ENCODE measurements at regions not wholly inside any gene's neighbourhood (a gene's known extent, or its start where the extent isn't known, plus 50 kb on each side); places are given as distances from the start of the nearest gene placed in this dataset.
"Not testable (repeated sequence)": the region's sequence is repeated elsewhere in the genome, so short reads cannot be mapped to it uniquely, and the experiment has no call there.

DNA sequence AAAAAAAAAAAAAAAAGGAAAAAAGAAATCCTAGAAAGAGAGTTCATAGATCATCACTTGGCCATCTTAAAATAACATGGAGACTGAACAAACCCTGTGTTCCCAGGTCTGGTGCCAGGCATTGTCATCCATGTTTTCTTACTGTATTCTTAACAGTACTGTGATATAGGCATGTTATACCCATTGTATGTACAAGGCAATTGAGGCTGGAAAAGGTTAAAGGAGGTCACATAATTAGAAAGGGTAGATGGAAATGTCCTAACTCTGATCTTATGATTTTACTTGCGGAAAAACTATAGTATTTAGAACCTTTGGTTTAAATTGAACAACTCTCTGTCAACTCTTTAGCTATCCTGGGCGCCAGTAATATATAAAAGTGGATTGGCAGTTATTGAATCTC is 478.2 kb upstream of the RGS6 start:
- TF ChIP-seq, protein P1, sequence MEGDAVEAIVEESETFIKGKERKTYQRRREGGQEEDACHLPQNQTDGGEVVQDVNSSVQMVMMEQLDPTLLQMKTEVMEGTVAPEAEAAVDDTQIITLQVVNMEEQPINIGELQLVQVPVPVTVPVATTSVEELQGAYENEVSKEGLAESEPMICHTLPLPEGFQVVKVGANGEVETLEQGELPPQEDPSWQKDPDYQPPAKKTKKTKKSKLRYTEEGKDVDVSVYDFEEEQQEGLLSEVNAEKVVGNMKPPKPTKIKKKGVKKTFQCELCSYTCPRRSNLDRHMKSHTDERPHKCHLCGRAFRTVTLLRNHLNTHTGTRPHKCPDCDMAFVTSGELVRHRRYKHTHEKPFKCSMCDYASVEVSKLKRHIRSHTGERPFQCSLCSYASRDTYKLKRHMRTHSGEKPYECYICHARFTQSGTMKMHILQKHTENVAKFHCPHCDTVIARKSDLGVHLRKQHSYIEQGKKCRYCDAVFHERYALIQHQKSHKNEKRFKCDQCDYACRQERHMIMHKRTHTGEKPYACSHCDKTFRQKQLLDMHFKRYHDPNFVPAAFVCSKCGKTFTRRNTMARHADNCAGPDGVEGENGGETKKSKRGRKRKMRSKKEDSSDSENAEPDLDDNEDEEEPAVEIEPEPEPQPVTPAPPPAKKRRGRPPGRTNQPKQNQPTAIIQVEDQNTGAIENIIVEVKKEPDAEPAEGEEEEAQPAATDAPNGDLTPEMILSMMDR (IDR thresholded peaks at IDR 0.05; ENCODE audit: insufficient read depth, low read length): no peak
- no peak for TF ChIP-seq SPI1 (IDR thresholded peaks at IDR 0.05; ENCODE audit: borderline replicate concordance, low read depth)
- TF ChIP-seq, protein P2, sequence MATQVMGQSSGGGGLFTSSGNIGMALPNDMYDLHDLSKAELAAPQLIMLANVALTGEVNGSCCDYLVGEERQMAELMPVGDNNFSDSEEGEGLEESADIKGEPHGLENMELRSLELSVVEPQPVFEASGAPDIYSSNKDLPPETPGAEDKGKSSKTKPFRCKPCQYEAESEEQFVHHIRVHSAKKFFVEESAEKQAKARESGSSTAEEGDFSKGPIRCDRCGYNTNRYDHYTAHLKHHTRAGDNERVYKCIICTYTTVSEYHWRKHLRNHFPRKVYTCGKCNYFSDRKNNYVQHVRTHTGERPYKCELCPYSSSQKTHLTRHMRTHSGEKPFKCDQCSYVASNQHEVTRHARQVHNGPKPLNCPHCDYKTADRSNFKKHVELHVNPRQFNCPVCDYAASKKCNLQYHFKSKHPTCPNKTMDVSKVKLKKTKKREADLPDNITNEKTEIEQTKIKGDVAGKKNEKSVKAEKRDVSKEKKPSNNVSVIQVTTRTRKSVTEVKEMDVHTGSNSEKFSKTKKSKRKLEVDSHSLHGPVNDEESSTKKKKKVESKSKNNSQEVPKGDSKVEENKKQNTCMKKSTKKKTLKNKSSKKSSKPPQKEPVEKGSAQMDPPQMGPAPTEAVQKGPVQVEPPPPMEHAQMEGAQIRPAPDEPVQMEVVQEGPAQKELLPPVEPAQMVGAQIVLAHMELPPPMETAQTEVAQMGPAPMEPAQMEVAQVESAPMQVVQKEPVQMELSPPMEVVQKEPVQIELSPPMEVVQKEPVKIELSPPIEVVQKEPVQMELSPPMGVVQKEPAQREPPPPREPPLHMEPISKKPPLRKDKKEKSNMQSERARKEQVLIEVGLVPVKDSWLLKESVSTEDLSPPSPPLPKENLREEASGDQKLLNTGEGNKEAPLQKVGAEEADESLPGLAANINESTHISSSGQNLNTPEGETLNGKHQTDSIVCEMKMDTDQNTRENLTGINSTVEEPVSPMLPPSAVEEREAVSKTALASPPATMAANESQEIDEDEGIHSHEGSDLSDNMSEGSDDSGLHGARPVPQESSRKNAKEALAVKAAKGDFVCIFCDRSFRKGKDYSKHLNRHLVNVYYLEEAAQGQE (IDR thresholded peaks at IDR 0.05; ENCODE audit: insufficient replicate concordance, low read depth): no peak
- TF ChIP-seq POLR2AphosphoS5 (IDR thresholded peaks at IDR 0.05; ENCODE audit: low read depth): no peak
- no peak for TF ChIP-seq GABPA (IDR thresholded peaks at IDR 0.05; ENCODE audit: low read depth)
- no peak for DNase-seq (ENCODE audit: low read depth in 1 of 2, low spot score in 1 of 2)
- Histone ChIP-seq H3K27ac (replicated peaks) (no peak overlapping the region), H3K27me3 (ENCODE audit: insufficient read depth, poor library complexity, severe bottlenecking) (no peaks in the 10 kb centered on the region), H3K4me3 (replicated peaks; ENCODE audit: insufficient read depth, low read length) (no peak overlapping the region)

DNA sequence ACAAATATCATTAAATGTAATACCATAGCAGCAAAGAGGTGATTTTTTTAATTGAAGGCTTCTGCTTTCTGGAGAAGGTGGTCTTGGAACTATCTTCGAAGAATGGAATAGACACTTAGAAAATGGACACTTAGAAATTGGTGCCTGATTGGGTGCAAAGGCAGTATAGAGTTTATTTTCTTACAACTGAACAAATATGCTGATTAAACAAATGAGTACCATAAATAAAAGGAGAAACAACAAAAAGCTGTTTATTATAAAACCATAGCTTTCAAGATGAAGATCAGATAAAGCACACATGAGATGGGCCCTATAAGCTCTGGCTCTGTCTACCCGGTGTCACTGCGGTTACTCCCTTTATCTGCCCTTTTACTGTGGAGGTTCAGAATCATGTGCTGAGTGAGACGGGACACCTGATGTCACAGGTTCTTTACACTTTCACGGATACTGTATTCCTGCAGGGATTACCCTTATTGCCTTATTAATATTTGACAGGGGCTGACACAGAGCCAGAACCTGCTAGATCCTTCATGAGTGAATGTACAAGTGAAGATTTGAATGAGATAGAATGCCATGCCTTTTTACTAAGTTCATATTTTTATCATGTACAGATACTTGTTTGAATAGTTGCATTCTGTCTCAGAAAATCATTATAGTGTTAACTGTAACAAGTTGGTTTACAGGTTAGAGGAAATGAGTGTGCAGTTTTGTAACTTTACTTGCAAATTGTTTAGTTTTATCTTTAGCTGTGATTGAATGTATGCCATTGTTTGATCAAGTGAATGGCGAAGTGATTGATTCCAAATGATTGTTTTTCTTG is 477.5 kb upstream of the RGS6 start:
- H3K27me3 ChIP-seq (ENCODE audit: insufficient read depth, poor library complexity, severe bottlenecking): no peaks in the 10 kb centered on the region
- DNase-seq (ENCODE audit: low read depth in 1 of 2, low spot score in 1 of 2): no peak
- TF ChIP-seq SPI1 (IDR thresholded peaks at IDR 0.05; ENCODE audit: borderline replicate concordance, low read depth) (no peak), GABPA (IDR thresholded peaks at IDR 0.05; ENCODE audit: low read depth) (no peak), POLR2AphosphoS5 (IDR thresholded peaks at IDR 0.05; ENCODE audit: low read depth) (no peak)
- TF ChIP-seq, protein P1 (IDR thresholded peaks at IDR 0.05; ENCODE audit: insufficient read depth, low read length): no peak
- TF ChIP-seq, protein P2 (IDR thresholded peaks at IDR 0.05; ENCODE audit: insufficient replicate concordance, low read depth): no peak
- H3K27ac ChIP-seq (replicated peaks): no peak overlapping the region
- no peak overlapping the region for H3K4me3 ChIP-seq (replicated peaks; ENCODE audit: insufficient read depth, low read length)

DNA sequence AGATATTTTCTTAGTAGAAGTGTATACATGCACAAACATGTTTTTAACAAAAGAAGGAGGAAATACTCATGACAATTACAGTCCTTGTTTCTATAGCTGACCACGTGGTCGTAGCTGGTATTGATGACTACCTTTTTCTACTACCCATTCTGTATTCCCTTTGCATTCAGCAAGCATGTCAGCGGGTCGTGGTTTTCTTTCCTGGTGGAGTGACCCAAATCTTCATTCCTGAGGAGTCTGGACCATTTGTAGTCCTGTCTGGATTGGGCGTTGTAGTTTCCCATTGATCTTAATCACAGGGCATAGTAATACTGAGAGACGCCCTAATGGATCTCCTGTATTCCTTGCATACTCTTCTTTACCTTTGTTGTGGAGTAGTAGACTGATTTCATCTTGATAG is 472.1 kb upstream of the RGS6 start:
- DNase-seq (ENCODE audit: low read depth in 1 of 2, low spot score in 1 of 2): no peak
- TF ChIP-seq POLR2AphosphoS5 (IDR thresholded peaks at IDR 0.05; ENCODE audit: low read depth): no peak
- TF ChIP-seq, protein P2 (IDR thresholded peaks at IDR 0.05; ENCODE audit: insufficient replicate concordance, low read depth): no peak
- TF ChIP-seq, protein P1 (IDR thresholded peaks at IDR 0.05; ENCODE audit: insufficient read depth, low read length): no peak
- TF ChIP-seq GABPA (IDR thresholded peaks at IDR 0.05; ENCODE audit: low read depth): no peak
- TF ChIP-seq SPI1 (IDR thresholded peaks at IDR 0.05; ENCODE audit: borderline replicate concordance, low read depth): no peak
- no peak overlapping the region for H3K4me3 ChIP-seq (replicated peaks; ENCODE audit: insufficient read depth, low read length)
- no peaks in the 10 kb centered on the region for H3K27me3 ChIP-seq (ENCODE audit: insufficient read depth, poor library complexity, severe bottlenecking)
- H3K27ac ChIP-seq (replicated peaks): no peak overlapping the region

DNA sequence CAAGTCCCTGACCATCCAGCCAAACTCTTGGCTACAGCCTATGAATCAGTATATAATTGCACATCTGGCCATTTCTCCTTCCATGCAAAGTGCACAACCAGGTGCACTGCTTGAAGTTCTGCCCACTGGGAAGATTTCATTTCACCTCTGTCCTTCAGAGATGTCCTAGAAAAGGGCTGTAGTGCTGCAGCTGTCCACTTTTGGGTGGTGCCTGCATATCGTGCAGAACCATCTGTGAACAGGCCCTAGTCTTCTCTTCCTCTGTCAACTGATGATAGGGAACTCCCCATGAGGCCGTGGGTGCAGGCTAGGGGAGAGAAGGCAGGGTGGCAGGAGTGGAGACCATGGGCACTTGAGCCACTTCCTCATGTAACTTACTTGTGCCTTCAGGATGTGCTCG is 470.6 kb upstream of the RGS6 start:
- H3K27ac ChIP-seq (replicated peaks); H3K27me3 ChIP-seq (ENCODE audit: insufficient read depth, poor library complexity, severe bottlenecking); H3K4me3 ChIP-seq (replicated peaks; ENCODE audit: insufficient read depth, low read length); DNase-seq (ENCODE audit: low read depth in 1 of 2, low spot score in 1 of 2): not testable (repeated sequence)
